Endothelial cell (in vitro differentiated cells): ENCODE measurements at regions not wholly inside any gene's neighbourhood (a gene's known extent, or its start where the extent isn't known, plus 50 kb on each side); places are given as distances from the start of the nearest gene placed in this dataset.
A peak's percentile ranks its signal among the peaks of the same experiment; 100 is the strongest.

ENCODE experiments used
- DNase-seq: peaks from one replicate; pipeline ENCODE4 v3.0.0; 2021; ENCODE audit warnings: low spot score
- H3K27ac Mint-ChIP-seq: one replicate; pipeline ENCODE4 v1.8.0; 2021; ENCODE audit warnings: mixed read lengths, inconsistent platforms; ENCODE audit not compliant: unreplicated experiment
- H3K27me3 Mint-ChIP-seq: one replicate; pipeline ENCODE4 v1.8.0; 2021; ENCODE audit warnings: mild to moderate bottlenecking, moderate library complexity, mixed read lengths, inconsistent platforms; ENCODE audit not compliant: unreplicated experiment
- H3K36me3 Mint-ChIP-seq: one replicate; pipeline ENCODE4 v1.8.0; 2021; ENCODE audit warnings: mild to moderate bottlenecking, low read depth, mixed read lengths, inconsistent platforms; ENCODE audit not compliant: unreplicated experiment
- H3K4me1 Mint-ChIP-seq: one replicate; pipeline ENCODE4 v1.8.0; 2021; ENCODE audit warnings: mild to moderate bottlenecking, mixed read lengths, inconsistent platforms; ENCODE audit not compliant: unreplicated experiment
- H3K4me3 Mint-ChIP-seq: one replicate; pipeline ENCODE4 v1.8.0; 2021; ENCODE audit warnings: mild to moderate bottlenecking, mixed read lengths, inconsistent platforms; ENCODE audit not compliant: unreplicated experiment
- H3K9me3 Mint-ChIP-seq: one replicate; pipeline ENCODE4 v1.8.0; 2021; ENCODE audit warnings: mixed read lengths, inconsistent platforms; ENCODE audit not compliant: unreplicated experiment
- TF ChIP-seq, protein P1 (sequence below): fragments of 200-600 bp; sonication (generic); IDR thresholded peaks from one replicate; pipeline ENCODE4 v1.5.0; 2021; ENCODE audit warnings: antibody characterized with exemption; ENCODE audit not compliant: unreplicated experiment

DNA sequence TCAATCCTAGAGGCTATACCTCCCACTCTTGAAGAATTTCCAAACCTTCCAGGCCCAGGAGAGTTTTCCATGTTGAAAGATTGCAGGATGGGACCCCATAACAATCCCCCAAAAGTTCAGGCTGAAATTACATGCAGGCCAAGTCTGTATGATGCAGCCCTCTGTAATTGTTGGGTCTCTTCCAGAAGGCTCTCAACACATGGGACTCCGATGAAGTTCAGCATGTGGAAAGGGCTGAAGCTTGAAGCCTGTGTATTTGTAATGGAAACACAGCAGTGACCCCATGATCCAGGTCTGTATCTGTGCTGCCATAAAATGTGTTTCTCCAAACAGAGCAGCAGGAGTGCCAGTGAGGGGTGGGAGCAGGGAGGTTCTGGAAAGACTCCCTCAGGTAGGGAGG lies 202.5 kb upstream of the LYPLAL1 start:
- H3K9me3 Mint-ChIP-seq = peaks cover 4% of the 10 kb centered on the region

DNA sequence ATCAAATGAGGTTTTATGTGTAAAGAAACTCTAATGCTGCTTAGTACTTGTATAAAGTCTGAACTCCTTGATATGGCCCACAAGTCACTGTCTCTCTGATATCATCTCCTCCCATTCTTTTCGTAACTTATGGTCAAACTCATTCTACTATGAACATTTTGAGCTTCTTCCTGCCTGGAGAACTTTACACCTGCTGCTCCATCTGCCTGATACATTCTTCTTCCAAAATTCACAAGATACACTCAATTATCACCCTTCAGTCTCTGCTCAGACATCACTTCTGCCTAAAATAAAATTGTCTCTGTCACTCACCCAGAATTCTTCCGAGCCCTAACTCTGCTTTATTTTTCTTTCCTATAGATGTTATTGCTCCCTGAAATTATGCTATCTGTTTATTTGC lies 192.8 kb upstream of the LYPLAL1 start:
- no peaks in the 10 kb centered on the region for H3K4me1 Mint-ChIP-seq
- H3K27ac Mint-ChIP-seq = no peak overlapping the region
- no peaks in the 10 kb centered on the region for H3K9me3 Mint-ChIP-seq
- H3K4me3 Mint-ChIP-seq = no peak overlapping the region
- H3K36me3 Mint-ChIP-seq = no peaks in the 10 kb centered on the region
- no peak for DNase-seq
- H3K27me3 Mint-ChIP-seq = no peaks in the 10 kb centered on the region
- TF ChIP-seq, protein P1, sequence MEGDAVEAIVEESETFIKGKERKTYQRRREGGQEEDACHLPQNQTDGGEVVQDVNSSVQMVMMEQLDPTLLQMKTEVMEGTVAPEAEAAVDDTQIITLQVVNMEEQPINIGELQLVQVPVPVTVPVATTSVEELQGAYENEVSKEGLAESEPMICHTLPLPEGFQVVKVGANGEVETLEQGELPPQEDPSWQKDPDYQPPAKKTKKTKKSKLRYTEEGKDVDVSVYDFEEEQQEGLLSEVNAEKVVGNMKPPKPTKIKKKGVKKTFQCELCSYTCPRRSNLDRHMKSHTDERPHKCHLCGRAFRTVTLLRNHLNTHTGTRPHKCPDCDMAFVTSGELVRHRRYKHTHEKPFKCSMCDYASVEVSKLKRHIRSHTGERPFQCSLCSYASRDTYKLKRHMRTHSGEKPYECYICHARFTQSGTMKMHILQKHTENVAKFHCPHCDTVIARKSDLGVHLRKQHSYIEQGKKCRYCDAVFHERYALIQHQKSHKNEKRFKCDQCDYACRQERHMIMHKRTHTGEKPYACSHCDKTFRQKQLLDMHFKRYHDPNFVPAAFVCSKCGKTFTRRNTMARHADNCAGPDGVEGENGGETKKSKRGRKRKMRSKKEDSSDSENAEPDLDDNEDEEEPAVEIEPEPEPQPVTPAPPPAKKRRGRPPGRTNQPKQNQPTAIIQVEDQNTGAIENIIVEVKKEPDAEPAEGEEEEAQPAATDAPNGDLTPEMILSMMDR = no peak

More for the DNA sequence above, 202.5 kb upstream of the LYPLAL1 start:
- Mint-ChIP-seq H3K27ac (no peak overlapping the region), H3K27me3 (peaks cover 3% of the 10 kb centered on the region), H3K4me1 (peaks cover 2% of the 10 kb centered on the region), H3K36me3 (peaks cover 7% of the 10 kb centered on the region), H3K4me3 (no peak overlapping the region)
- TF ChIP-seq, protein P1 = no peak
- no peak for DNase-seq

DNA sequence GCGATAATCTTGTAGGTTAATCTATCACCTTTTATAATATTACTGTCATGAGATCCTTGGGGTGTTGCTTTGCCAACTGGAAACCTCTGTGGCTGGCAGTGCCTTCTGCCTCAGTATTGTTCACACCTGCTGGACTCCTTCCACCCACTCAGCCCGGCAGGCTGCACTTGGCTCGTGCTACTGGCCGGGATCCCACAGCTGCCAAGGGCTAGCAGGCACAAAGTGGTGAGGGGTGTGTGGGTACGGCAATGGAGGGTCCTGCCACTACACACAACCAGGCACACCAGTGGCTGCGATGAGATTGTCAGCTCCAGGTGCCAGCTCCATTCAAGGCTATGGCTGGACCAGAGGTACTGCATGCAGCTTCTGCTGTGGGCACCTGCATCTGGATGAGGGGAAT lies 191.2 kb upstream of the LYPLAL1 start:
- TF ChIP-seq, protein P1 = no peak
- no peaks in the 10 kb centered on the region for H3K27me3 Mint-ChIP-seq
- H3K4me3 Mint-ChIP-seq = no peak overlapping the region
- DNase-seq = no peak
- no peaks in the 10 kb centered on the region for H3K4me1 Mint-ChIP-seq
- H3K9me3 Mint-ChIP-seq = no peaks in the 10 kb centered on the region
- H3K27ac Mint-ChIP-seq = no peak overlapping the region
- no peaks in the 10 kb centered on the region for H3K36me3 Mint-ChIP-seq

DNA sequence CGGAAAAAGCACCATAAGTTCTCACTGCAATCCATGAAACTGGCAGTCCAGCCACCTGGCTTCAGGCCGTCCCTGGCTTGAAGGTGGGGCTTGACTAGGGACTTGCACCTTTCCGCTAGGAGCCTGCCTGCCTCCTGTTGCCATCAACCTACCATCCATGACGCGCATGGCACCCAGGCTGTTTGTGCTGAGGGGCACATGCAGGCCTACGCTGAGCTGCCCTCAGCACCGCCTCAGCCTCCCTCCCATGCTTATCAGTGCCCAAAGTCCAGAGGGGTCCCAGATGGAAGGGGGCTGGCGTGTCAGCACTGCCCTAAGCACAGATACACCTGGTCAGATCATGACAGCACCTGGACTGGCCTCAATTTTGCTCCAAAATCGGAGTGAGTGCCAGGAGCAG lies 190.2 kb upstream of the LYPLAL1 start:
- TF ChIP-seq, protein P1 = no peak
- no peaks in the 10 kb centered on the region for H3K27me3 Mint-ChIP-seq
- no peak overlapping the region for H3K27ac Mint-ChIP-seq
- H3K9me3 Mint-ChIP-seq = no peaks in the 10 kb centered on the region
- H3K4me3 Mint-ChIP-seq = no peak overlapping the region
- DNase-seq = no peak
- H3K4me1 Mint-ChIP-seq = no peaks in the 10 kb centered on the region
- H3K36me3 Mint-ChIP-seq = no peaks in the 10 kb centered on the region

DNA sequence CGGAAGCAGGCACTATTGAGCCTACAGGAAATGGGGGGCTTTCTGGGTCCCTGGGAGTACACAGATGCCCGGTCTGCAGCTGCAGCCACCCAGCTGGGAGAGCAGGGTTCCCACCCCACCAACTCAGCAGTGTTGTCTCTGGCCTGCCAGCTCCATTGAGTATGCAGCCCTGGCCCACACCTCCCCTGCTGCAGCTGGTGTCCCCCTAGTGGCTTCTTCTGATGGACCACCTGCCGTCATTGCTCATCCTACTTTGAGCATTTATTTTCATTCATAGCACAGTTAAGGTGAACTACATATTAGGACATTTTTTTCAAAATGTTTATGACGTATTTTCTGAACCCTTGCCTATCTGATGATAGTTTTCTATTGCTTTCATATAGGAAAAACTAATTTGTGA lies 189.8 kb upstream of the LYPLAL1 start:
- Mint-ChIP-seq H3K4me1 (no peaks in the 10 kb centered on the region), H3K27me3 (no peaks in the 10 kb centered on the region), H3K27ac (no peak overlapping the region), H3K36me3 (no peaks in the 10 kb centered on the region), H3K4me3 (no peak overlapping the region), H3K9me3 (no peaks in the 10 kb centered on the region)
- peak; percentile 39 for DNase-seq
- TF ChIP-seq, protein P1 = peak; percentile 46
